A673 (cell line): ENCODE measurements at regions not wholly inside any gene's neighbourhood (a gene's known extent, or its start where the extent isn't known, plus 50 kb on each side); places are given as distances from the start of the nearest gene placed in this dataset.

Experiments
- EZH2 ChIP-seq: fragments of 200-600 bp; sonication (generic); IDR thresholded peaks from 2 replicates; pipeline ENCODE4 v1.6.1; 2017; ENCODE audit warnings: borderline replicate concordance, low read depth, mild to moderate bottlenecking, mixed read lengths, antibody characterized with exemption, low read length; ENCODE audit not compliant: poor library complexity, severe bottlenecking
- TF ChIP-seq, protein P1 (sequence below): fragments of 300-800, 200-600 bp; sonication (generic); conservative IDR thresholded peaks from 2 replicates; pipeline ENCODE4 v1.5.1; 2017; ENCODE audit warnings: low read depth, mild to moderate bottlenecking, antibody characterized with exemption, low read length, moderate library complexity, mixed read lengths

DNA sequence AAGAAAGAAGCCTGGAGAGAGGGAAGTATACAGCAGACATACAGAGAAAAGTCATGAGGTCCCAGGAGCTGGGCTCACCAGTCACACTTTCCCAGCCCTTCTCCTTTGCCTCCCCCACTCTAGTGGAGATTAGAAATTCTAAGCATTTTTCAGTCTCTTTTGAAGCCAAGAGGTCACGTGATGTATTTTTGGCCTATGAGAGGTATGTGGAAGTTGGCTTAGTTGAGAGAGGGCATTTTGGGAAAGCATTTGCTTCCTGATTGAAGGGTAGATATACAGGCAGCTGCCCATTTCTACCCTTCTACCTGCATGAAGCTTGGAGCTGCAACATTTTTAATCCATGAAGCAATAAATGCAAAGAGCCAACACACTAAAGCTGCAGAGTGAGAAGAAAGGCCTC, 106.0 kb upstream of the TNFAIP3 start:
- TF ChIP-seq, protein P1, sequence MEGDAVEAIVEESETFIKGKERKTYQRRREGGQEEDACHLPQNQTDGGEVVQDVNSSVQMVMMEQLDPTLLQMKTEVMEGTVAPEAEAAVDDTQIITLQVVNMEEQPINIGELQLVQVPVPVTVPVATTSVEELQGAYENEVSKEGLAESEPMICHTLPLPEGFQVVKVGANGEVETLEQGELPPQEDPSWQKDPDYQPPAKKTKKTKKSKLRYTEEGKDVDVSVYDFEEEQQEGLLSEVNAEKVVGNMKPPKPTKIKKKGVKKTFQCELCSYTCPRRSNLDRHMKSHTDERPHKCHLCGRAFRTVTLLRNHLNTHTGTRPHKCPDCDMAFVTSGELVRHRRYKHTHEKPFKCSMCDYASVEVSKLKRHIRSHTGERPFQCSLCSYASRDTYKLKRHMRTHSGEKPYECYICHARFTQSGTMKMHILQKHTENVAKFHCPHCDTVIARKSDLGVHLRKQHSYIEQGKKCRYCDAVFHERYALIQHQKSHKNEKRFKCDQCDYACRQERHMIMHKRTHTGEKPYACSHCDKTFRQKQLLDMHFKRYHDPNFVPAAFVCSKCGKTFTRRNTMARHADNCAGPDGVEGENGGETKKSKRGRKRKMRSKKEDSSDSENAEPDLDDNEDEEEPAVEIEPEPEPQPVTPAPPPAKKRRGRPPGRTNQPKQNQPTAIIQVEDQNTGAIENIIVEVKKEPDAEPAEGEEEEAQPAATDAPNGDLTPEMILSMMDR, result no peak
- no peak for TF ChIP-seq EZH2
